SK-N-SH treated with all-trans-retinoic acid at 6 μM for 48 hours (cell line): ENCODE measurements at regions not wholly inside any gene's neighbourhood (a gene's known extent, or its start where the extent isn't known, plus 50 kb on each side); places are given as distances from the start of the nearest gene placed in this dataset.

Experiments used
- ARNTL ChIP-seq: fragments of 450-650 bp; formaldehyde crosslinking; IDR thresholded peaks from 2 replicates; pipeline ENCODE4 v1.5.0; 2020; ENCODE audit warnings: low read depth, mild to moderate bottlenecking, moderate library complexity, borderline replicate concordance
- CSDC2 ChIP-seq: fragments of 250-450 bp; sonication (Bioruptor Pico); IDR thresholded peaks from 2 replicates; pipeline ENCODE4 v1.5.0; 2020; ENCODE audit warnings: mild to moderate bottlenecking, moderate library complexity
- ISL1 ChIP-seq: fragments of 250-450 bp; sonication (Bioruptor Pico); IDR thresholded peaks from 2 replicates; pipeline ENCODE4 v2.1.2; 2022; ENCODE audit warnings: mild to moderate bottlenecking, moderate library complexity
- OSR1 ChIP-seq: fragments of 250-450 bp; sonication (Bioruptor Pico); IDR thresholded peaks from 2 replicates; pipeline ENCODE4 v1.8.0; 2022; ENCODE audit warnings: moderate library complexity, mild to moderate bottlenecking, inconsistent platforms
- RARB ChIP-seq: fragments of 250-450 bp; sonication (Bioruptor Pico); IDR thresholded peaks from 2 replicates; pipeline ENCODE4 v1.8.0; 2021; ENCODE audit warnings: mild to moderate bottlenecking, moderate library complexity
- SNAI2 ChIP-seq: fragments of 250-450 bp; sonication (Bioruptor Pico); IDR thresholded peaks from 2 replicates; pipeline ENCODE4 v1.5.0; 2020; ENCODE audit warnings: mild to moderate bottlenecking, moderate library complexity
- TCF4 ChIP-seq: fragments of 250-450 bp; sonication (Bioruptor Pico); IDR thresholded peaks from 2 replicates; pipeline ENCODE4 v1.8.0; 2021; ENCODE audit warnings: mild to moderate bottlenecking, moderate library complexity, borderline replicate concordance
- TOX ChIP-seq: fragments of 250-450 bp; sonication (Bioruptor Pico); IDR thresholded peaks from 2 replicates; pipeline ENCODE4 v1.8.0; 2021; ENCODE audit warnings: mild to moderate bottlenecking, moderate library complexity, borderline replicate concordance
- ZC3H10 ChIP-seq: fragments of 250-450 bp; sonication (Bioruptor Pico); IDR thresholded peaks from 2 replicates; pipeline ENCODE4 v1.5.1; 2021; ENCODE audit warnings: mild to moderate bottlenecking, moderate library complexity
- ZNF565 ChIP-seq: fragments of 450-650 bp; formaldehyde crosslinking; conservative IDR thresholded peaks from 2 replicates; pipeline ENCODE4 v1.5.0; 2020; ENCODE audit warnings: low read depth, mild to moderate bottlenecking, moderate library complexity
- ZNF70 ChIP-seq: fragments of 450-650 bp; formaldehyde crosslinking; IDR thresholded peaks from 2 replicates; pipeline ENCODE4 v1.5.0; 2020; ENCODE audit warnings: mild to moderate bottlenecking, moderate library complexity
- ZNF8 ChIP-seq: fragments of 450-650 bp; formaldehyde crosslinking; IDR thresholded peaks from 2 replicates; pipeline ENCODE4 v1.5.0; 2020; ENCODE audit warnings: mild to moderate bottlenecking, moderate library complexity
- TF ChIP-seq, protein P1 (sequence below): fragments of 250-450 bp; sonication (Bioruptor Pico); IDR thresholded peaks from 2 replicates; pipeline ENCODE4 v1.5.1; 2020; ENCODE audit warnings: low read depth, mild to moderate bottlenecking, moderate library complexity
- TF ChIP-seq, protein P2 (sequence below): fragments of 250-450 bp; sonication (Bioruptor Pico); IDR thresholded peaks from 2 replicates; pipeline ENCODE4 v1.8.0; 2020; ENCODE audit warnings: mild to moderate bottlenecking, moderate library complexity, borderline replicate concordance

DNA sequence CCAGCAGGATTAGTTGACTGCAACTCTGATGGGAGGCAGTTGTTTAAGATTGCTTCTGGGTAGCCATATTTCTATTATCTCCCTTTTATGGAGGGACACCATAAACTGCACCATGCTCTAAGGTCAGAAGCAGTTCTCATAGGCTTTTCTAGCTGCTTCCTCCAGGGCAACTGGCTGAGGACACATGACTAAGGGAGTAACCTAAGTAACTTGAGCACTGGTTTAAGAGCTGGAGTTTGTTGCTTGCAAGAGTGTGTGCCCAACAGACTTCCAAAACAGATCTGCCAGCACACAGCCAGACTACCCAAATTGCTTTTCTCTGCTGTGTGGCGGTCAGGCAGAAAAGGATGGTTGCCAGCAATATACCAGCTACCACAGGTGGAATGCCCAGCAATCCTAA, 111.2 kb upstream of the LHX8 start:
- TF ChIP-seq ZNF70 (CRISPR knock-in tag), result no peak
- no peak for TF ChIP-seq SNAI2
- TF ChIP-seq TCF4 (CRISPR knock-in tag), result no peak
- TF ChIP-seq, protein P1, sequence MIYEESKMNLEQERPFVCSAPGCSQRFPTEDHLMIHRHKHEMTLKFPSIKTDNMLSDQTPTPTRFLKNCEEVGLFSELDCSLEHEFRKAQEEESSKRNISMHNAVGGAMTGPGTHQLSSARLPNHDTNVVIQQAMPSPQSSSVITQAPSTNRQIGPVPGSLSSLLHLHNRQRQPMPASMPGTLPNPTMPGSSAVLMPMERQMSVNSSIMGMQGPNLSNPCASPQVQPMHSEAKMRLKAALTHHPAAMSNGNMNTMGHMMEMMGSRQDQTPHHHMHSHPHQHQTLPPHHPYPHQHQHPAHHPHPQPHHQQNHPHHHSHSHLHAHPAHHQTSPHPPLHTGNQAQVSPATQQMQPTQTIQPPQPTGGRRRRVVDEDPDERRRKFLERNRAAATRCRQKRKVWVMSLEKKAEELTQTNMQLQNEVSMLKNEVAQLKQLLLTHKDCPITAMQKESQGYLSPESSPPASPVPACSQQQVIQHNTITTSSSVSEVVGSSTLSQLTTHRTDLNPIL, result no peak
- TF ChIP-seq ZNF8, result no peak
- TF ChIP-seq CSDC2 (CRISPR knock-in tag), result no peak
- TF ChIP-seq ARNTL (CRISPR knock-in tag), result no peak
- no peak for TF ChIP-seq TOX (CRISPR knock-in tag)
- TF ChIP-seq, protein P2, sequence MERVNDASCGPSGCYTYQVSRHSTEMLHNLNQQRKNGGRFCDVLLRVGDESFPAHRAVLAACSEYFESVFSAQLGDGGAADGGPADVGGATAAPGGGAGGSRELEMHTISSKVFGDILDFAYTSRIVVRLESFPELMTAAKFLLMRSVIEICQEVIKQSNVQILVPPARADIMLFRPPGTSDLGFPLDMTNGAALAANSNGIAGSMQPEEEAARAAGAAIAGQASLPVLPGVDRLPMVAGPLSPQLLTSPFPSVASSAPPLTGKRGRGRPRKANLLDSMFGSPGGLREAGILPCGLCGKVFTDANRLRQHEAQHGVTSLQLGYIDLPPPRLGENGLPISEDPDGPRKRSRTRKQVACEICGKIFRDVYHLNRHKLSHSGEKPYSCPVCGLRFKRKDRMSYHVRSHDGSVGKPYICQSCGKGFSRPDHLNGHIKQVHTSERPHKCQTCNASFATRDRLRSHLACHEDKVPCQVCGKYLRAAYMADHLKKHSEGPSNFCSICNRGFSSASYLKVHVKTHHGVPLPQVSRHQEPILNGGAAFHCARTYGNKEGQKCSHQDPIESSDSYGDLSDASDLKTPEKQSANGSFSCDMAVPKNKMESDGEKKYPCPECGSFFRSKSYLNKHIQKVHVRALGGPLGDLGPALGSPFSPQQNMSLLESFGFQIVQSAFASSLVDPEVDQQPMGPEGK (CRISPR knock-in tag), result no peak
- TF ChIP-seq ZNF565 (CRISPR knock-in tag), result no peak
- TF ChIP-seq RARB (CRISPR knock-in tag), result no peak
- TF ChIP-seq ZC3H10 (CRISPR knock-in tag), result no peak
- no peak for TF ChIP-seq OSR1
- no peak for TF ChIP-seq ISL1
